ENCODE measurements at regions not wholly inside any gene's neighbourhood (a gene's known extent, or its start where the extent isn't known, plus 50 kb on each side); places are given as distances from the start of the nearest gene placed in this dataset.
A peak's percentile ranks its signal among the peaks of the same experiment; 100 is the strongest.

DNA sequence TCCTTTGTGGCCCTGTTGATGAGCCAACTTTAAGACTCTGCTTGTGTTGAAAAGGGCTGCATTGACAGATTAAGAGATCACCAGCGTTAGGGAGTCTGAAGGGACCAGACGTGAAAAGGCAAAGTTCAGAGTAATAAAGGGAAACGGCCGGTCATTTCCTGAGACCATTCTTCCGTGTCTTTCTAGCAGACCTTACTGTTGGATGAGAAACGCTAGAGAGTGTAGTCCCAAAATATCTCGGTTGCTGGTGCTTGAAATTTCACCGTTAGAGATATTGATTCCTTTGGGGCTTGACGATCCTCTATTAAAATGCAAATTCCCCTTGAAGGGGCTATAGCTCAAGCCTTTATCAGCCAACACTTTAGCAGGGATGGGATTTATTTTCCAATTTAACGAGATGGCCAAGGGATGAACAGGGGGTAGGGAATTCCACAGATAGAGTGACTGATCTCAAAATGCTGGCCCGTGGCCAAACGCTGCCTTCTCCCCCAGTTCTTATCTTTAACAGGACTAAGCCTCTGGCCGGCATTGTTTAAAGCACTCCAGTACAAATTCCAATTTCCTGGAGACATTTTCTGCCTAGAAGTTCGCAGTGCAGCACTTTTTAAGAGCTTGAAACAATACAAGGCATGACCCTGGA, 250.4 kb downstream of the TJP1 start:
- no peak overlapping the region for H3K27ac ChIP-seq (ENCODE audit: low read depth in 1 of 2, low read length in 1 of 2)
- peak; percentile 37 to 42 (median 40) for DNase-seq
- H3K4me1 ChIP-seq (ENCODE audit: control insufficient read depth in 5 of 5, insufficient read depth in 5 of 5, low read length in 5 of 5), result peaks cover 0 to 17% (median 7%) of the 10 kb centered on the region in 5 donors
- WGBS, 2 donors, result 3 to 4% methylated on average over 14 of the region's 14 CpGs
- TF ChIP-seq, protein P1, sequence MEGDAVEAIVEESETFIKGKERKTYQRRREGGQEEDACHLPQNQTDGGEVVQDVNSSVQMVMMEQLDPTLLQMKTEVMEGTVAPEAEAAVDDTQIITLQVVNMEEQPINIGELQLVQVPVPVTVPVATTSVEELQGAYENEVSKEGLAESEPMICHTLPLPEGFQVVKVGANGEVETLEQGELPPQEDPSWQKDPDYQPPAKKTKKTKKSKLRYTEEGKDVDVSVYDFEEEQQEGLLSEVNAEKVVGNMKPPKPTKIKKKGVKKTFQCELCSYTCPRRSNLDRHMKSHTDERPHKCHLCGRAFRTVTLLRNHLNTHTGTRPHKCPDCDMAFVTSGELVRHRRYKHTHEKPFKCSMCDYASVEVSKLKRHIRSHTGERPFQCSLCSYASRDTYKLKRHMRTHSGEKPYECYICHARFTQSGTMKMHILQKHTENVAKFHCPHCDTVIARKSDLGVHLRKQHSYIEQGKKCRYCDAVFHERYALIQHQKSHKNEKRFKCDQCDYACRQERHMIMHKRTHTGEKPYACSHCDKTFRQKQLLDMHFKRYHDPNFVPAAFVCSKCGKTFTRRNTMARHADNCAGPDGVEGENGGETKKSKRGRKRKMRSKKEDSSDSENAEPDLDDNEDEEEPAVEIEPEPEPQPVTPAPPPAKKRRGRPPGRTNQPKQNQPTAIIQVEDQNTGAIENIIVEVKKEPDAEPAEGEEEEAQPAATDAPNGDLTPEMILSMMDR (IDR thresholded peaks at IDR 0.05; ENCODE audit: control extremely low read depth, extremely low read depth), result no peak
- H3K9ac ChIP-seq (ENCODE audit: insufficient read depth in 1 of 2, low read length in 2 of 2), result no peak overlapping the region
- H3K9me3 ChIP-seq (ENCODE audit: control insufficient read depth in 4 of 4, insufficient read depth in 3 of 4, low read length in 3 of 4), result peaks cover 0 to 4% (median 0%) of the 10 kb centered on the region in 4 donors
- H3K4me3 ChIP-seq, result no peak overlapping the region
- peaks cover 0 to 37% (median 27%) of the 10 kb centered on the region in 3 donors for H3K27me3 ChIP-seq (ENCODE audit: control insufficient read depth in 3 of 3, insufficient read depth in 3 of 3, low read length in 2 of 3)
- no peaks in the 10 kb centered on the region for H3K36me3 ChIP-seq (ENCODE audit: control insufficient read depth in 4 of 4, insufficient read depth in 4 of 4, low read length in 4 of 4)
- ATAC-seq (ENCODE audit: insufficient read depth, low FRiP score), result no peak

DNA sequence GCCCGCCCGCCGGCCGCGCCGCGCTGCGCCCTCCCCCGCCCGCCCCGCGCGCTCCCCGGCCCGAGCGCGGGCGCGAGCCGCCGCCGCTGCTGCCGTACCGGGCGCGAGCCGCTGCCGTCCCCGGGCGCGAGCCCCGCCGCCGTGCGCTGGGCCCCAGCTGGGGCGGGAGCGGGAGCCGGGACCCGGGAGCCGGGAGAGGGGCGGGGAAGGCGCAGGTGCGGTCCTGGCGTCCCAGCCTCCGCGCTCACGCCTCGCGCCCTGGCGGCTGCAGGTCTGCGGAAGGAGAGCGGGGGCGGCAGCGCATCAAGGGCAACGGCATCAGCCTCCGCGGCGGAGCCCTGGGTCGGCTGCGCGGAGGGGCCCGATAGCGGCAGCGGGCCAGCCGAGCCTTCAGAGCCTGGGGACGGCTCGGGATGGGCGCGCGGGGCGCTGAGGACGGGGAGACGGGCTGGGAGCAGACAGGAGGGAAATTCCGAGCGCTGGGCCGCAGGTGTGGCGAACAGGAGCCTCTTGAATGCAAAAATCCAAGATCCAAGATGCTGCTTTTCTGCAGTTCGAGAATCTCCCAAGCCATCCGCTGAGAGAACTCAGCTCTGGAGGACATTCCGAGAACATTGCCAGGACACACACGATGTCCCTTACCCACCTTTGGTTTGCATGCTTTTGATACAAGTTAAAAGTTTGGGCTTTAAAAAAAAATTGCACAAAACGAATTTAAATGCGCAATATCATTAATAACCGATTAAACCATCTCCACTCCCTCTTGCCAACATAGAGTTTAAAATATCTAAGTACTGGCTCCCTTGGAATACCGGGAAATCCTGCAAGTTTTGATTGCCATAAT, 251.1 kb downstream of the TJP1 start:
- Histone ChIP-seq H3K36me3 (ENCODE audit: control insufficient read depth in 4 of 4, insufficient read depth in 4 of 4, low read length in 4 of 4) (no peaks in the 10 kb centered on the region), H3K27ac (ENCODE audit: low read depth in 1 of 2, low read length in 1 of 2) (peak overlapping the region in 1 of 2 donors; percentile 19), H3K9ac (ENCODE audit: insufficient read depth in 1 of 2, low read length in 2 of 2) (no peak overlapping the region), H3K4me3 (peak overlapping the region; percentile 46), H3K9me3 (ENCODE audit: control insufficient read depth in 4 of 4, insufficient read depth in 3 of 4, low read length in 3 of 4) (peaks cover 0 to 4% (median 0%) of the 10 kb centered on the region in 4 donors), H3K4me1 (ENCODE audit: control insufficient read depth in 5 of 5, insufficient read depth in 5 of 5, low read length in 5 of 5) (peaks cover 0 to 17% (median 7%) of the 10 kb centered on the region in 5 donors), H3K27me3 (ENCODE audit: control insufficient read depth in 3 of 3, insufficient read depth in 3 of 3, low read length in 2 of 3) (peaks cover 0 to 37% (median 31%) of the 10 kb centered on the region in 3 donors)
- DNase-seq, result peak; percentile 47 to 56 (median 51)
- 2% methylated on average over 46 to 85 of the region's 85 CpGs for WGBS, 2 donors
- TF ChIP-seq, protein P1 (IDR thresholded peaks at IDR 0.05; ENCODE audit: control extremely low read depth, extremely low read depth), result no peak
- no peak for ATAC-seq (ENCODE audit: insufficient read depth, low FRiP score)

DNA sequence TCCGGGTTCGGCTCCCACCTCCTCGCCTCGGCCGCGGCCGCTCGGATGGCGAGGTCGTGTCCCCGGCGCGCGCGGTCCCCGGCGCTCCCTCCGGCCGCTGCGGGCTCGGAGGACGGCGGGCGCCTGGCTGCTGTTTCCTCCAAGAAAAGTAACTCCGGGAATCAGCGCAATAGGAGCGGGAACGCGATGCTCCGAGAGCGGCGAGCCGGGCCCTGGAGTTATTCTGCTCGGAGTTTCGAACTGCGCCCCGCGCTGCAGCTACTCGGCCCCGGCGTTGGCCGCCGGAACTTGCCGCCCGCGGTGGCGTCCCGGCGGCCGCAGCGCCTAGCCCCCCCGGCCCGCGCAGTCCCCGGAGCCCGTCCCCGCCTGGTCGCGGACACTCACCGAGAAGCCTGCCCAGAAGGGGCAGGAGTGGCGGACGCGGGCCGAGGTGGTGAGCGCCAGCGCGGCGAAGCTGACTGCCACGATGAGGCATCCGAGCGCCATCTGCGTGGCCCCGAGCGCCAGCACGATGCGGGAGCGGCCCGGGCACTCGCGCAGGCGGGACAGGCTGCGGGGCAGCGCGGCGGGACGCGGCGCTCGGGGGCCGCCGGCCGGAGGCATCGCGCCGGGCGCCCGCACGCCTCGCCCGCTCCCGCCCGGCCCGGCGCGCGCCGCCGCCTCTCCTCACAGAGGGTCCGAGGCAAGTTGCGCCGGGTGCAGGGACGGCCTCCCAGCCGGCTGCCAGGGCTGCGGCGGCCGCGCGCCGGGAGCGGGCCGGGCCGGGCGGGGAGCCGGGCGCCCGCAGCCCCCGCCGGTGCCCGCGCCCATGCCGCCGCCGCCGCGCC, 251.9 kb downstream of the TJP1 start:
- WGBS, 2 donors, result 1% methylated on average over 54 to 135 of the region's 135 CpGs
- Histone ChIP-seq H3K4me1 (ENCODE audit: control insufficient read depth in 5 of 5, insufficient read depth in 5 of 5, low read length in 5 of 5) (peaks cover 0 to 17% (median 7%) of the 10 kb centered on the region in 5 donors), H3K9me3 (ENCODE audit: control insufficient read depth in 4 of 4, insufficient read depth in 3 of 4, low read length in 3 of 4) (peaks cover 0 to 4% (median 0%) of the 10 kb centered on the region in 4 donors), H3K9ac (ENCODE audit: insufficient read depth in 1 of 2, low read length in 2 of 2) (no peak overlapping the region), H3K27me3 (ENCODE audit: control insufficient read depth in 3 of 3, insufficient read depth in 3 of 3, low read length in 2 of 3) (peaks cover 0 to 37% (median 31%) of the 10 kb centered on the region in 3 donors), H3K4me3 (peak overlapping the region; percentile 67), H3K36me3 (ENCODE audit: control insufficient read depth in 4 of 4, insufficient read depth in 4 of 4, low read length in 4 of 4) (no peaks in the 10 kb centered on the region), H3K27ac (ENCODE audit: low read depth in 1 of 2, low read length in 1 of 2) (peak overlapping the region in 1 of 2 donors; percentile 64)
- DNase-seq, result peak; percentile 18 to 37 (median 33)
- TF ChIP-seq, protein P1 (IDR thresholded peaks at IDR 0.05; ENCODE audit: control extremely low read depth, extremely low read depth), result no peak
- ATAC-seq (ENCODE audit: insufficient read depth, low FRiP score), result peak; percentile 32

Data from lung (tissue), 11 donors.